ENCODE measurements at regions not wholly inside any gene's neighbourhood (a gene's known extent, or its start where the extent isn't known, plus 50 kb on each side); places are given as distances from the start of the nearest gene placed in this dataset.

DNA sequence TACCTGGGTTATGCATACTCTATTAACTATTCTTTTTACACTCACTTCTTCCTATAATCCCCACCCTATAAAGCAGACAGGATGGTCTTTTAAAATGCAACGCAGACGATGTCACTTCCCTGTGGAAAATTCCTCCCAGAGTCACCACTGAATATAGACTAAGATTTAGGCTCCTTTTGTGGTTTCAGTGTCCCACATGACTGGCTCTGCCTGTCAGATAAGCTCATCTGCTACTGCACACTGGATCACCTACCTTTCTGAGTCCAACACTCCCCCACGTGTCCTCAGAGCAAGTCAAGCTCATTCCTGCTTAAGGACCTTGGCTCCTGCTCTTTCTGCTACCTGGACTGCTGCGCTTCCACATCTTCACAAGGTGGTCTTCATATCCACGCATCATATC, 73.0 kb upstream of the SIPA1L2 start:
- TF ChIP-seq TARDBP (IDR thresholded peaks at IDR 0.05) (no peak), POLR2A (conservative IDR thresholded peaks at IDR 0.05) (no peak), EZH2 (IDR thresholded peaks at IDR 0.05; ENCODE audit: borderline replicate concordance, low read depth, low read length) (no peak)
